ENCODE measurements at regions not wholly inside any gene's neighbourhood (a gene's known extent, or its start where the extent isn't known, plus 50 kb on each side); places are given as distances from the start of the nearest gene placed in this dataset.

GRCh38 chr7:42575171-42575570 lies 336.7 kb downstream of the C7orf25 start:
- TF ChIP-seq GATA3 (IDR thresholded peaks at IDR 0.05; ENCODE audit: low read depth, low read length) (no peak), GATA2 (IDR thresholded peaks at IDR 0.05; ENCODE audit: low read depth, low read length) (no peak)

DNA sequence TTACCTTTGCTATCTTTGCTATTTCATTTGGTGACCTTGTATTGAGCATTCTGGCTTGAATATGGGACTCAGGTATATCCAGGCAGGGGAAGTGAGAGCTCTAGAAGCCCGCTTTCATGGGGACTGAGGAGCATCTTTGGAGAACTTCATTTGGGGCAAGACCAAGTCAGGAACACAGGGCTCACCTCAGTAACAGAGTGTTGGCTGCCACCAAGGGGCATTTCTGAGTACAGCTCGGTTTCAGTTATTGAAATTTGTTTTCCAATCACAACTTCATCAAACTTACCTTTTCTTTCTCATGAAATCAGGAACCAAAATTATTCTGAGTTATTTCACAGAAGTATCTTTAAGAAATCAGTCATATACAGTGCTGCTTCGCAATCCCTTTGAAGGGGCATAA lies 337.2 kb downstream of the C7orf25 start:
- TF ChIP-seq GATA3 (IDR thresholded peaks at IDR 0.05; ENCODE audit: low read depth, low read length) (no peak), GATA2 (IDR thresholded peaks at IDR 0.05; ENCODE audit: low read depth, low read length) (no peak)

GRCh38 chr7:42573881-42574672 lies 337.1 kb upstream of the GLI3 start:
- TF ChIP-seq GATA2 (IDR thresholded peaks at IDR 0.05; ENCODE audit: low read depth, low read length) (no peak), GATA3 (IDR thresholded peaks at IDR 0.05; ENCODE audit: low read depth, low read length) (no peak)

DNA sequence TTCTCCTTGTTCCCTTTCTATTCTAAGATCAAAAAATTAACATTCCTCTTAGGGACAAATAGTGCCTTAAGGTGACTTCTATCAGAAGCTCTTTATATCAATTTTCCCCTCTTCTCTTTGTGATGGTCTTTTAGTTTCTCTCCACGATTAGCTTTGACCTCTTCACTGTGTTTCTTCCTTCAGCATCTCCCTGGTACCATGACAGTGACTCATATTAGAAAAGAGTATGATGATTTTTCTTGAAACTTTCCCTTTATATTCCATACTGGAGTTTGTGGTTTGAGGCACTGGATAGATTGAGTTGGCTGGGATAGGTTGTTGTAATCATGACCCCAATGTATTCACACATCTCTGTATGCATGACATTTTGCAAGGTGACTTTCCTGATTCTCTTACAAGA lies 335.6 kb upstream of the GLI3 start:
- TF ChIP-seq GATA2 (IDR thresholded peaks at IDR 0.05; ENCODE audit: low read depth, low read length) = no peak

DNA sequence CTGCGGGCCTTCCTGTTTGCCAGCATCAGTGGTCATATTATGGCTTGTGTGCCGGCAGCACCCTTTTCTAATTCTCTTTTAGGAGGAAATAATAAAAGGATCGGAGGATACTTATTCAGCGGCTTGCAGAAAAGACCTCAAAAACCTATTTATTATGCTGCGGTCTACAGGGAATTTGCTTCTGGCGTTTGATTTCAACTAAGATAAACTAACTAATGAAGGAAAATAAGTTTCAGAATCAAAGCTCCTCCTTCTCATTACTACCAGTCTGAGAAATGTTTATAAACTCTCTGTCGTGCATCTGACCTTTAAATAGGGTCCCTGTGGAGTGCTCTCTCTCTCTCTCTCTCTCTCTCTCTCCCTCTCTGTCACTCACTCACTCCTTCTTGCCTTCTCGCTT lies 335.0 kb upstream of the GLI3 start:
- no peak for TF ChIP-seq GATA3 (IDR thresholded peaks at IDR 0.05; ENCODE audit: low read depth, low read length)

DNA sequence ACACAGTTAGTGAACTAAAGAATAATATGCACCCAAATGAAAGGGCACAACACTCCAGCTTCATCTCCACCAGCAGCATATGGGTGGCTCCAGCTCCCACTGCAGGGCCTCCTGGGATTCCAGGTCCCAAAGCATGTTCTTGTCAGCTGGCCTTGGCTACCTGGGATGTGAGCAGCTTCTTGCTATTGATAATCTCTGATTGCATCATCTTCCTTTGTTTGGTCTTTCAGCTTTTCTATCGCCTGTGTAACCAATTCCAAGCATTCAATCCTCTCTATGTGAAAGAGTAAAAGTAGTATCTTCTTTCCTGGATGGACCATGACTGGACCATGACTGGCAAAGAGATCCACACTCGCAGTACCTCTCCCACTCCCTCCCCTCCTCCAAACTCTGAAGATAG lies 333.9 kb upstream of the GLI3 start:
- TF ChIP-seq GATA2 (IDR thresholded peaks at IDR 0.05; ENCODE audit: low read depth, low read length) (no peak), GATA3 (IDR thresholded peaks at IDR 0.05; ENCODE audit: low read depth, low read length) (no peak)

DNA sequence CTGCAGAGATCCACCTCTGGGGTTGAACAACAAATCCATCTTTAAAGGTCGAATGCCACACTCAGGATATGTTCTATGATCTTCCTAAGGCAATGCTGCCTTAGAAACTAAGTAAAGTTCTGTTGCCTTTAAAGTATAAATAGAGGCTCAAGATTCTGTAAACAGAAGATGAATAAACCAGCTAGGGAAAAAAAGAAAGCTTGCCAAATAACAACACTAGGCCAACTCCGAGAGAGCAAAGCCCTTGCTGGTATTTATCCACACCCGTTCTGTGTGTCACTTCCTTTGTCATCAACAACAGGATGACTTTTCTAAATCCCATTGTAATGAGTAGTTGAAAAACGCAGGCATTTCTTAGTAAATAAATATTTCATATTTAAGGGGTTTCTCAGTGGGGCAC lies 330.0 kb upstream of the GLI3 start:
- TF ChIP-seq GATA2 (IDR thresholded peaks at IDR 0.05; ENCODE audit: low read depth, low read length) (no peak), GATA3 (IDR thresholded peaks at IDR 0.05; ENCODE audit: low read depth, low read length) (no peak)

DNA sequence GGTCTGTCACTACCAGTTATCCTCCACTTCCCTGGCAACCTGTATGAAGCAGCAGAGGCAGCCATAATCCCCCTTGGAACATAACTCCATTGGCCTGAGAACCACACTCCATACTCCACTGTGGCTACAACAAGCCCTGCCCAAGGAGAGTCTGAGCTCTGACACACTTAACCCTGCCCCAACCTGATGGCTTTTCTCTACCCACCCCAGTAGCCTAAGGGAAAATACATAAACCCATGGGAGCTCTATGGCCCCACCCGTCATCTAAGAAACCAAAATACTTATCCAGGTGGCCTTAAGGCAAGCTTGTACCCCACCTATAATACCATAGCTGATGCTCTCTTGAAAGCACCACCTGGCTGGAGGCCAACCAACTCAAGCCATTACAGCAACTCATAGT lies 324.8 kb upstream of the GLI3 start:
- TF ChIP-seq GATA3 (IDR thresholded peaks at IDR 0.05; ENCODE audit: low read depth, low read length) (no peak), GATA2 (IDR thresholded peaks at IDR 0.05; ENCODE audit: low read depth, low read length) (no peak)

DNA sequence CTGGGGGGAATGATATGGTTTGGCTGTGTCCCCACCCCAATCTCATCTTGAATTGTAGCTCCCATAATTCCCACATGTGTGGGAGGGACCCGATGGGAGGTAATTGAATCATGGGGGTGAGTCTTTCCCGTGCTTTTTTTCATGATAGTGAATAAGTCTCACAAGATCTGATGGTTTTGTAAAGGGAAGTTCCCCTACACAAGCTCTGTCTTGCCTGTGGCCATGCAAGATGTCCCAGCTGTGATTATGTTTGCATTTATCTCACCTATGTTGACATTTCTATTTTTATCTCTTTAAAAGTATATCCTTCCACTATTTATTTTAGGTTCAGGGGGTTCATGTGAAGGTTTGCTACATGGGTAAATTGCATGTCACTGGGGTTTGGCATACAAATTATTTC lies 323.9 kb upstream of the GLI3 start:
- TF ChIP-seq GATA2 (IDR thresholded peaks at IDR 0.05; ENCODE audit: low read depth, low read length) = no peak
- TF ChIP-seq GATA3 (IDR thresholded peaks at IDR 0.05; ENCODE audit: low read depth, low read length) = no peak

- TF ChIP-seq GATA3 (IDR thresholded peaks at IDR 0.05; ENCODE audit: low read depth, low read length) (no peak), GATA2 (IDR thresholded peaks at IDR 0.05; ENCODE audit: low read depth, low read length) (no peak)
These were observed 315.2 kb upstream of the GLI3 start for GRCh38 chr7:42552227-42552626.

GRCh38 chr7:42550706-42551470 lies 313.9 kb upstream of the GLI3 start:
- TF ChIP-seq GATA3 (IDR thresholded peaks at IDR 0.05; ENCODE audit: low read depth, low read length) (no peak), GATA2 (IDR thresholded peaks at IDR 0.05; ENCODE audit: low read depth, low read length) (no peak)

- TF ChIP-seq GATA3 (IDR thresholded peaks at IDR 0.05; ENCODE audit: low read depth, low read length) = no peak
- no peak for TF ChIP-seq GATA2 (IDR thresholded peaks at IDR 0.05; ENCODE audit: low read depth, low read length)
These were observed 313.0 kb upstream of the GLI3 start for GRCh38 chr7:42549866-42550485.

GRCh38 chr7:42548816-42549611 lies 312.0 kb upstream of the GLI3 start:
- TF ChIP-seq GATA2 (IDR thresholded peaks at IDR 0.05; ENCODE audit: low read depth, low read length) (no peak), GATA3 (IDR thresholded peaks at IDR 0.05; ENCODE audit: low read depth, low read length) (no peak)

All from SH-SY5Y (cell line).